Pons (tissue), 1 donor: ENCODE measurements at regions not wholly inside any gene's neighbourhood (a gene's known extent, or its start where the extent isn't known, plus 50 kb on each side); places are given as distances from the start of the nearest gene placed in this dataset.

ENCODE experiments used
- DNase-seq: peaks from one replicate; pipeline ENCODE4 v3.0.0-alpha.2; 2016; ENCODE audit warnings: low spot score

DNA sequence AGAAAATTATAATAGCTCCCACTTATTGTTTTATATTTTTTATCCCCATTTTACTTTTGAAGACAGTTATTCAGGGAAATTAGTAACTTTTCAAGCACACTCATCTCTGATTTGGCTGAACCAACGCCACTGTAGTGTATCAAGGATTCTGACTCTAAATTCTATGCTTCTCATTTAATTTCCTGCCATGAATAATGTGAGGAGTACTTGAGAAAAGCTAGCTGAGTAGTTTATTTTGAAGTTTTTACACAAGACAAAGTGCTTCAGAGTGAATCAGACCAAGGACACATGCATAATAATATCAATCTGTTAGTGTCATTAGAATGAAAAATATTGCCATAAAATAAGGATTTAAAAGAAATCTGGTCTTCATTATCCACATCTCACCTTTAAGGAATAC, 329.9 kb downstream of the SLITRK6 start:
- no peak for DNase-seq

DNA sequence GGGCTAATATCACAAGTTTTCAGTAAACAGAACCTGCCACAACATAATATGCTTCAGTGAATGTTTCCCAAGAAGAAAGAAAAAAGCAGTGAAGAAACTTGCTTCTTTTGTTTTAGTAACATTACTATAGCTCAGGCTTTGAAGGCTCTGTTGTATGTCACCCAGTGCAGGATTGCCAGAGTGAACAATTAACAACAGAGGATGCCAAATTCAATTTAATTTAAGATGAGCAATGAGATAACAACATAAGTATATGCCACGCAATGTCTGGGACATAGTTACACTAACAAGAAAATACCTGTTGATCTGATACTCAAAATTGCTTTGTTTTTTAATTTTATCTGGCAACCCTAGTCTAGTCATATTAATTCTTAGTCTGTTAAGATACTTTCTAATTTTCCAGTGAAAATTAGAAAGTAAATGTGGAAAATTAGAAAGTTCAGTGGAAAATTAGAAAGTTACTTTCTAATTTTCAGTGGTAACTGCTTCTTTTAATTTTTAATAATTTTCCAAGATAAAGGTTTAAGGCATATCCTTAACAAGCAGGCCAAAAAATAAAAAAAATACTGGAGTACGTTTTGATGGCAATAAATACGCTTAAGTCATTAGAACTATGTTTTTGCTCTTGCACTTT, 336.3 kb downstream of the SLITRK6 start:
- no peak for DNase-seq

GRCh38 chr13:85461621-85462020, 337.6 kb downstream of the SLITRK6 start:
- DNase-seq = no peak

DNA sequence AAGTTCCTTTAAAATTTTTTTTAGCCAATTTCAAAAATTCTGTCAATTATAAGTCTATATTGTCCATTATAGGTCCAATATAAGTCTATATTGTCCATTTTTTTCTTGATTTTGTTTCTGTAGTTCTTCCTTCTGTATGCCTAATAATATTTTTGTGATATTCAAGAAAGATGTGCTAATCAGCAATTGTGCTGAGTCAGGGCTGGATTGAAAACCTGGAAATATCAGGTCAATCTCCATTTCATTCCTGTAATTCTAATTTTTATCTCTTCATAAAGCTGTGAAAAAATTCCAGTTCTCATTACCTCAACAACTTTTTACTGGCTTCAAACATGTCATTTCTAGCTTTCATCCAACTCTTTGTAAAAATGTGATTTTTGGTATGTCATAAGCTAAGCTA, 353.7 kb downstream of the SLITRK6 start:
- DNase-seq = no peak

GRCh38 chr13:85441975-85442374, 357.2 kb downstream of the SLITRK6 start:
- DNase-seq = no peak

DNA sequence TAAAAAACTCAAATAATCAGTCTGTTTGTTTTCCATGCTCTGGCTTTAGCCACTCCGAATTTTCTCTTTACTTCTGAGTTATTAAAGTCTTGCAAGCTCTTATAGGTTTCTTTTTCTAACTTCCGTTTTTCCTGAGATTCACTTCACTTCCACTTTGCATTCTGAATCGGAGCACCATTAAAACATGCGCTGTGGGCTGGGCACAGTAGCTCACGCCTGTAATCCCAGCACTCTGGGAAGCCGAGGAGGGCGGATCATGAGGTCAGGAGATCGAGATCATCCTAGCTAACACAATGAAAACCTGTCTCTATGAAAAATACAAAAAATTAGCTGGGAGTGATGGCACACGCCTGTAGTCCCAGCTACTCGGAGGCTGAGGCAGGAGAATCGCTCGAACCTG, 357.9 kb downstream of the SLITRK6 start:
- no peak for DNase-seq

DNA sequence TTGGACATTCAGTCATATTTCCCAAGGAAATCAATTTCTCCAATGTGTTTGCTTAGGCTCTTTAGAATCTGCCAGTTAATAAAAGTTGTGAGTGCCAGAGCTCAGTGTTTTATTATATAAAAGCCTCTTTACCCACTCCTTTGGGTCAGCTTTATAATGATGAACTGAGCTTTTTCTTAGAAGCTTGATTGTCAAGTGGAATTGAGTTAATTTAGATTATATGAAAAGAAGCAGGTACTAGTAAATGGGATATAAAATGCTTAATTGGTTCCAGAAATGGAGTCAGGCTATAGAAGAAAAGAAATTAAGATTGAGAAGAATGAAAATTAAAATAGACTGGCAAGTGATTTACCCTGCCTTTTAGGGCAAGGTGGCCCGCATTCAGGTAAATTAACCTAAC, 363.2 kb downstream of the SLITRK6 start:
- DNase-seq = no peak

- no peak for DNase-seq
Observed at GRCh38 chr13:85434927-85435326, 364.3 kb downstream of the SLITRK6 start.

DNA sequence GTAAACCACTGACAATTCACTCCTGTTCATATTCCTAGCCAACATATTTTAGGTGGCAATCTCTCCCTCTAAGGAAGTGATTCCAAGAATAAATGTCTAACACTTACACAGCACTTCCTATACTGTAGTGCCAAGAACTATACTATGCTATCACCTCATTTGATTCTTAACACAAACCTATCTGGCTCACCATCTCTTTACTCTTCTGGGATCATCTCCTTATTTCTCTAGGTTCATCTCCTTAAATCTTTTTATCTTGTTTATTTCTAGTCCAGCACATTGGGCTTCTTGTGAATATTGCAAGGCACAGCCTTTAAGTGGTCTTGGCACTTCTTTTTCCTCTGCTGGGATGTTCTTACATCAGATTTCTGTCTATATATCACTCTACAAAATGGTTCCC, 366.3 kb downstream of the SLITRK6 start:
- DNase-seq = no peak

DNA sequence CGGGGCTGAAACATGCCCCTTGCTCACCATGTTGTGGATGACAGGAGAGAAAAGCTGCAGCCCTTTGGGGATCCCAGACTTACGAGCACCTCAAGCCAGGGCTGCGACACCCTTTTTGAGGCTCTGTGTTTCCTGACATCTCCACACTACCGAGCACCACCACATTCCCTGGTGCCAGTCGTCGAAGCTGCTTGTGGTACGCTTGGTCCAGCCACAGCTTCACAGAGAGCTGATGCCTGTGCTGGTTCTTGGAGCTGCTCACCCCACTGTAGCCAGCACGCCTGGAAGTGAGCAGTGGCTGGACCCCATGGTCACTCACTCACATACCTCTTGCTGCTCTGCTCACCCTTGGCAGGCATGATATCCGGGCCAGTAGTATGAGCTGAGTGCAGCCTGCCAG, 367.5 kb downstream of the SLITRK6 start:
- DNase-seq = no peak

DNA sequence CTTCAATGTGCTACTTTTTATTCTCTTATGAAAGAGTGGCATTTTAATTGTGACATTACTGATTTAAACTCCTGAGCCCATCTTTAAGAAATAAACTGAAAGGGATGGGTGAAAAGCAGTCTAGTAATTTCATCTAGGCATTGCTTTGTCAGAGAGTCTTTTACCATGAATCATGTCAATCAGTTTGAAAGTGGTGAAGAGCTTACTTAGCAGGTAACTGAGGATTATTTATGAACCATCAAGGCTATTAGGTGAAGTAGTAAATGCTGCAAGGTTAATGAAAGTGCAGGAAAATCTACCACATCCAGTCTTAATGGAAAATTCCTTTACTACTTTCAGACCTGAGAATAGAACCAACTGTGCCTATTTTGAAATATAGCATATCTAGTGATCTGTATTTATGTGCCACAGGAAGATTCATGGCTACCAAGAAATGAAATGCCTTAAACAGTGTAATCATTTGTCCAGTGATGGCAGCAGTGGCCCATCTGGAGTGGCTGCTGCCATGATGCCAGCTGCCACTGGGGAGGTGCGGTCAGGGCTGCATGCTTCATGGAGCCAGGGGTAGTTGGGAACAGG, 368.9 kb downstream of the SLITRK6 start:
- no peak for DNase-seq

GRCh38 chr13:85427416-85427815, 371.8 kb downstream of the SLITRK6 start:
- no peak for DNase-seq

- no peak for DNase-seq
Observed at GRCh38 chr13:85420136-85420535, 379.1 kb downstream of the SLITRK6 start.

GRCh38 chr13:85419611-85420010, 379.6 kb downstream of the SLITRK6 start:
- DNase-seq = no peak

- DNase-seq = no peak
Observed at GRCh38 chr13:85417807-85418206, 381.4 kb downstream of the SLITRK6 start.

DNA sequence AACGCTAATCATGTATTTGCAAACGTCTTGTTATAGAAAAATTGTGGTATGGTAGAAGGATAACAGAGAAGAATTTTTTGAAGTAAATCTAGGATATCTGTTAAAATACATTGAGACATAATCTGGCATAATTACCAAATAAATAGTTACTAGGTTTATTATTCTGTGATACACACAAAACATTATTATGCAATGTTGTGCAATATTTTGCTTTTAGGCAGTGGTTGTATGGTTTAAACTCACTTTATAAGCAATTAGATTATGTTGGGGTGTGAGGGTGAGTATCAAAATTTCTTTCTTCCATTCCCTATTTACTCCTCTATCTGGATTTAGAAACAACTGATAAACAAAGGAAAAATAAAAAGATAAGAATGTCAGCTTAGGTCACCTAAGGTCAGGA, 385.6 kb downstream of the SLITRK6 start:
- DNase-seq = no peak

- DNase-seq = no peak
Observed at GRCh38 chr13:85412448-85412847, 386.8 kb downstream of the SLITRK6 start.

- DNase-seq = no peak
Observed at GRCh38 chr13:85411591-85411990, 387.6 kb downstream of the SLITRK6 start.

- DNase-seq = no peak
Observed at GRCh38 chr13:85408415-85408814, 390.8 kb downstream of the SLITRK6 start.

DNA sequence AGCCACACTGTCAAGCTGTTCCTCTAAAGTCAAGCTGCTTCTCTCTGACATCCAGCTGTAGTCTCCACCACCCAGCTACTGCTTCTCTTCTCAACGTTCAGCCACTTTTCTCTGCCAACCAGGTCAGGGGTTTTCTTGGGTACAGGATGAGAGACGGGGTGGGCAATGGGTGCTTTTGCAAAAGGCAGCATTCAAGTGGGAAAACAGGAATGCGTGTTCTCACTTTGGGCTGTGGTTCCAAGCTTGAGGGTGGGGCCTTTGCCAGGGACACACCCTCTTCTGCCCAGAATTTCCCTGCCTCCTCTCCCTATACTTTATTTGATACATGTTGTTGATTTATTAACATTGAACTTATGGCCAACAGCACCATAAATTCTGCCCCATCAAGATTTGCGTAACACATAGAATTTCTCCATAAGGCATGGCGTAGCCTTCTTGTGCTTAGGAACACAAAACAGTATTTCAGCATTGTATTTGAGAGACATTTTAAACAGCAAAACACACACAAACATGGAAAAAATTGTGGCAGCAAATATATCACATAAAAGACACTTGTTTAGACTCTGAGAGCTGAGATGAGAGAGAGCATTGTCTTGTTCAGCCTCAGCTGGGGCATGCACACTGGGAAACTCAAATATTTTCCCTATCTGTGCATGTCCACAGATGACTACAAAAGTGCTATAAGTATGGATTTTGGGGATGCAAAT, 392.8 kb downstream of the SLITRK6 start:
- DNase-seq = peak; percentile 94

GRCh38 chr13:85405316-85405897, 393.8 kb downstream of the SLITRK6 start:
- DNase-seq = peak; percentile 42

DNA sequence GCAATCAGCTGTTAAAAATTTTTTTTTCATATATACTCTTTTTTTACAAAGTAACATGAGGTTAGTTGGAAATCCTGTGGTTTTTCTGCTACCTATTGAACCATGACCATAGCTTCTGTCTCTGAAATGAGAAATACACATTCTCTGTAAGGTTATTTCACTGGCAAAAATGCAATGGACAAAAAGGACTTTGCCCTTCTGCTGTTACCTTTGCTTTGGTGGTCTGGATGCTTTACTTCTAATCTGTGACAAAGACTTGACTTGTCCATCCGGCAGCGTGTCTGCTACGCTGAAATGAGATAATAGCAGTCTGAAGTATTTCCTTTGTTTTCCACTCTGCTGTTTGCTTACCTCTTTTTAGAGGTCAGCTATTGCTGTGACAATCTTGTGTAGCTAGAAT, 412.8 kb downstream of the SLITRK6 start:
- DNase-seq = no peak

DNA sequence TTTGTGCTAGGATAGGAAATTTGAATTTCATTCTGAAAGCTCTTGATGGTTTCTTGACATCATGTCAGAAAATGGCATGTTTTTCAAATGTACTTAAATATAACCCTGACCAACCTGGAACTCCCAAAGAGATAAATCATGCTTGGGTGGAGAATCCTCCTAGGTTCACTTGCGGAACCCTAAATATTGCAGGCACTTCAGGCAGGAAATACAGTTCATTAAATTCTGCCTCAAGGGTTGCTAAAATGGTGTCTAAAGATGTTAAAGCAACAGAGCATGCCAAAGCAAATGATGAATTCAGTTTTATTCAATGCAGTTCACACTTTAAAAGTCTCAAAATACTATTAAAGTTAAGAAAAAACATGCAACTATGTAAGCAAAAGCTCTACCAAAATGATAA, 415.9 kb downstream of the SLITRK6 start:
- no peak for DNase-seq
